Mesothelial cell of epicardium (in vitro differentiated cells): ENCODE measurements at regions not wholly inside any gene's neighbourhood (a gene's known extent, or its start where the extent isn't known, plus 50 kb on each side); places are given as distances from the start of the nearest gene placed in this dataset.

Experiments used
- DNase-seq, 2 experiments: peaks; one replicate each; pipeline ENCODE4 v3.0.0; 2021; ENCODE audit warnings: low spot score in 2 of 2; ENCODE audit not compliant: unreplicated experiment in 2 of 2
- H3K27ac Mint-ChIP-seq: 2 replicates; pipeline ENCODE4 v1.8.0; 2021; ENCODE audit warnings: mixed read lengths
- H3K27me3 Mint-ChIP-seq: 2 replicates; pipeline ENCODE4 v1.8.0; 2021; ENCODE audit warnings: low read depth, mixed read lengths
- H3K36me3 Mint-ChIP-seq: 2 replicates; pipeline ENCODE4 v1.8.0; 2021; ENCODE audit warnings: mixed read lengths
- H3K4me1 Mint-ChIP-seq: 2 replicates; pipeline ENCODE4 v1.8.0; 2021; ENCODE audit warnings: mixed read lengths
- H3K4me3 Mint-ChIP-seq: 2 replicates; pipeline ENCODE4 v1.8.0; 2021; ENCODE audit warnings: mild to moderate bottlenecking, moderate library complexity, mixed read lengths
- H3K9me3 Mint-ChIP-seq: 2 replicates; pipeline ENCODE4 v1.8.0; 2021; ENCODE audit warnings: mixed read lengths
- CTCF ChIP-seq: fragments of 200-600 bp; sonication (generic); IDR thresholded peaks from one replicate; pipeline ENCODE4 v1.5.0; 2021; ENCODE audit warnings: antibody characterized with exemption; ENCODE audit not compliant: unreplicated experiment

GRCh38 chr7:17678896-17679295 is 261.4 kb downstream of the SNX13 start:
- no peak for DNase-seq
- no peak for TF ChIP-seq CTCF
- Mint-ChIP-seq H3K27ac (no peak overlapping the region), H3K4me3 (no peak overlapping the region), H3K27me3 (no peaks in the 10 kb centered on the region), H3K4me1 (peaks cover 28% of the 10 kb centered on the region), H3K9me3 (peaks cover 6% of the 10 kb centered on the region), H3K36me3 (no peaks in the 10 kb centered on the region)

DNA sequence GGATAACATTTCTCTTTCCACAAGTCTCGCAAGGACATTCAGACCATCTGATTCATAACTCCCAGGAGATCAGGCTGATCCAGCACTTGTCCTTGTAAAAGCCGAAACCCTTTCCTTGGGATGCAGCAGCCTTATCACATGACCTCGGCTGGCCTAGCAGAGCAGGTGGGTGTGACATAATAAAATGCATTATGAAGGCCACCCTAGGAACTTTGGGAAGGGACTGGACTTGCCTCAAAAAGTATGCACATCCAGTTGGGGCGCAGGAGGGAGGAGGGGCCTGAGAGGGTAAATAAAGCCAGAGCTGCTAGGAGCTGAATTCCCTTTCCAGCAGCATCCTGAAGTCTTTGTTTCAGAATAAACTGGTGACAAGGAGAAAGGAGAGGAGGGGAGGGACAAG is 260.8 kb downstream of the SNX13 start:
- Mint-ChIP-seq H3K27ac (no peak overlapping the region), H3K4me3 (no peak overlapping the region), H3K36me3 (no peaks in the 10 kb centered on the region), H3K9me3 (peaks cover 6% of the 10 kb centered on the region), H3K27me3 (no peaks in the 10 kb centered on the region), H3K4me1 (peaks cover 28% of the 10 kb centered on the region)
- no peak for TF ChIP-seq CTCF
- DNase-seq = no peak

GRCh38 chr7:17680026-17680425 is 260.3 kb downstream of the SNX13 start:
- H3K4me1 Mint-ChIP-seq = peaks cover 24% of the 10 kb centered on the region
- H3K27me3 Mint-ChIP-seq = no peaks in the 10 kb centered on the region
- H3K9me3 Mint-ChIP-seq = peaks cover under 1% of the 10 kb centered on the region
- no peak for TF ChIP-seq CTCF
- no peak overlapping the region for H3K27ac Mint-ChIP-seq
- no peaks in the 10 kb centered on the region for H3K36me3 Mint-ChIP-seq
- no peak for DNase-seq
- H3K4me3 Mint-ChIP-seq = no peak overlapping the region

DNA sequence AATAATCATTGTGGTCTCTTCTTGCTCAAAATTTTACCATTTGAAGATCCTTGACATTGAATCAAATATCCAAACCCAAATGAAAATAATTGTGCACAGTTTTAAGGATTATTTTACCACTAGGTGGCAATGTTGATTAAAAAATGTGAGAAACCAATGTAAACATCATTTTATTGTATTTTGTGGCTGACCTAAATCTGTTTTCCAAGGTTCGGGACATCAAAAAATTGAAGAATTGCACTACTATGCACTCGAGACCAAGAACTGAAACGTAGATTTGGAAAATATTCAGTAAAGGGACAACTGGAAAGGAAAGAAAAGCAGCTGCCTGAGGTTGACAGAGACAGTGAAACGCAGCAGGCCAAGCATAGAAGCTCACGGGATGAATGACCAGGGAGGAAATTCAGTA is 259.3 kb downstream of the SNX13 start:
- no peaks in the 10 kb centered on the region for H3K27me3 Mint-ChIP-seq
- no peak for DNase-seq
- H3K4me1 Mint-ChIP-seq = peaks cover 24% of the 10 kb centered on the region
- TF ChIP-seq CTCF = peak; percentile 58
- no peaks in the 10 kb centered on the region for H3K9me3 Mint-ChIP-seq
- H3K4me3 Mint-ChIP-seq = no peak overlapping the region
- no peaks in the 10 kb centered on the region for H3K36me3 Mint-ChIP-seq
- no peak overlapping the region for H3K27ac Mint-ChIP-seq

- DNase-seq = no peak
- Mint-ChIP-seq H3K36me3 (no peaks in the 10 kb centered on the region), H3K27me3 (no peaks in the 10 kb centered on the region), H3K27ac (no peak overlapping the region), H3K9me3 (peaks cover 4% of the 10 kb centered on the region), H3K4me1 (peaks cover 24% of the 10 kb centered on the region), H3K4me3 (no peak overlapping the region)
- TF ChIP-seq CTCF = no peak
These were observed 258.3 kb downstream of the SNX13 start for GRCh38 chr7:17681965-17682364.

- Mint-ChIP-seq H3K9me3 (peaks cover 7% of the 10 kb centered on the region), H3K36me3 (no peaks in the 10 kb centered on the region), H3K4me1 (peaks cover 23% of the 10 kb centered on the region), H3K4me3 (no peak overlapping the region), H3K27ac (no peak overlapping the region), H3K27me3 (no peaks in the 10 kb centered on the region)
- no peak for TF ChIP-seq CTCF
- no peak for DNase-seq
These were observed 257.7 kb downstream of the SNX13 start for GRCh38 chr7:17682586-17682985.
